Omental fat pad (tissue), 3 donors: ENCODE measurements at regions not wholly inside any gene's neighbourhood (a gene's known extent, or its start where the extent isn't known, plus 50 kb on each side); places are given as distances from the start of the nearest gene placed in this dataset.

Experiments
- ATAC-seq: fragments of 150-250 bp; one replicate; pipeline ENCODE4 v1.9.1; 2016; ENCODE audit warnings: mild to moderate bottlenecking, moderate library complexity; ENCODE audit not compliant: low FRiP score
- DNase-seq: peaks from one replicate; pipeline ENCODE4 v3.0.0-alpha.2; 2019; ENCODE audit warnings: low spot score
- CTCF ChIP-seq, 3 donors: fragments of 450-650 bp; IDR thresholded peaks; one replicate each; pipeline ENCODE4 v1.5.1; 2016 to 2017; ENCODE audit warnings: antibody characterized with exemption in 3 of 3, mild to moderate bottlenecking in 3 of 3, moderate library complexity in 2 of 3

DNA sequence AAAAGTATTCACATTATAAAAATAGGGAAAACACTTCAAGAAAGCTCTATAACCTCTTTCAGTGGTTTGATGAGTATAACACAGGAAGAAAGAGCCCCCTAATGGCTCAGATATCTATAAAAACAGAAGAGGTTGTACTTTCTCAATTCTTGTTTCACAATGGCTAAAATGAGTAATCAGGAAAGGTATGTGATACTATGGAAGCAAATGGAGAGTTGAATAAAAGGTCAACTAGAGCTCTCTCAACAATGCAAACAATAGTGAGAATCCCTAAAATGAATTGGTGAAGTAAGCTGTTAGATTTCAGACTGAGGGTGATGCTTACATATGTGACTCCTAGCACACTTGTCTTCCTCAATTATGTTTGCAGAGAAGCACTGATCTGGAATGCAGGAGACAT lies 584.6 kb upstream of the CDH18 start:
- TF ChIP-seq CTCF (IDR thresholded peaks at IDR 0.05), result no peak
- ATAC-seq, result no peak

DNA sequence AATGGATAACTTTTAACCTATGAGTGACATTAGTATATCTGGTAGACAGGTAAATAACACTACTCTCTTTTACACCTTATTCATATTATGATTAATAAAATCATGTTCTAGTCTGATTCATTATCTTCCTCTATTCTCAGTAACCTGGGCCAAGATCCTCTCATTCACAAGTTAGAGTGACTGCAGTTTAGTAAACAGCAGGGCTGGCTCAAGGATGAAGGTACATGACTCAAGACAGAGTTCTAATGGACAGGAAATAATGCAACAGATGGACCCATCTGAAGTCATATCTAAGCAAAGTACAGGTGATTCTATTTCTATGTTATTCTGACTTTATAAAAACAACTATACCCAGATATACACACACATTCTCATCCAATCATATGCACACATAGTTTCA lies 582.5 kb upstream of the CDH18 start:
- DNase-seq (no peak), ATAC-seq (no peak)
- no peak for TF ChIP-seq CTCF (IDR thresholded peaks at IDR 0.05)

More for the DNA sequence above, 584.6 kb upstream of the CDH18 start:
- DNase-seq, result no peak

DNA sequence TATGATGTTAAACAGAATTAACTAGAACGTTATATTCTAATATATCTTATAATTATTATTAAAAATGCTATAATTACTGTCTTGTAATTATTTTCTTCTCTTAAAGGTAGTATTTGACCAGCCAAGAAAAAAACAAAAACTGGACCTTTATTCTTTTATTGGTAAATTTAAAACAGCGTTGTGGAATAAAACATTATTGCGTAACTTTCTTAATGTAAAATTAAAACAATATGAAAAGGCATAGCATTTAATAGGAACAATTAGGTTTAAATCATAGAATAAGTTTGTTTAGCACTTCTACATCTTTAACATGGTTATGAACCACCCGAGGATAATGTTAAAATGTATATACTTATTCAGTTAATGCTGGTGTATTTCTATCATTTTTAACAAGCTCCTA lies 574.5 kb upstream of the CDH18 start:
- DNase-seq (no peak), ATAC-seq (no peak)
- TF ChIP-seq CTCF (IDR thresholded peaks at IDR 0.05), result no peak

DNA sequence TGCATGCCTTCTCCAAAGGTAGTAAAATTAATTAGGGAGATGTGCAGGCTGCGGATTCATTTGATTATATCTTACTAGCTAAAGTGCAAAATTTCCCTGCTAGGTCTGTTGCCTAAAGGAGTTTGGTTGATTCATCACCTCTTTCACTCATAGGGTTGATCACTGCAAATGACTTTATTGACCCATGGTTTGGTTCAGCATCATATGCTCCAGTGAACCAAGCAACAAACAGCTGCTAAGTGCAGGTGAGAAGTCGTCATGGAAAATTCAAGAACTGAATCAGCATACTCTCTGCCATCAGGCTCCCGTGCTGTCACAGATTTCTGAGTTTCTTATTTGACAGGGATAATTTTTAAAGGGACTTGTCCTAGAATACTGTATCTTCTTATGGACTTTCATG lies 571.8 kb upstream of the CDH18 start:
- no peak for TF ChIP-seq CTCF (IDR thresholded peaks at IDR 0.05)
- DNase-seq, result no peak
- ATAC-seq, result no peak

DNA sequence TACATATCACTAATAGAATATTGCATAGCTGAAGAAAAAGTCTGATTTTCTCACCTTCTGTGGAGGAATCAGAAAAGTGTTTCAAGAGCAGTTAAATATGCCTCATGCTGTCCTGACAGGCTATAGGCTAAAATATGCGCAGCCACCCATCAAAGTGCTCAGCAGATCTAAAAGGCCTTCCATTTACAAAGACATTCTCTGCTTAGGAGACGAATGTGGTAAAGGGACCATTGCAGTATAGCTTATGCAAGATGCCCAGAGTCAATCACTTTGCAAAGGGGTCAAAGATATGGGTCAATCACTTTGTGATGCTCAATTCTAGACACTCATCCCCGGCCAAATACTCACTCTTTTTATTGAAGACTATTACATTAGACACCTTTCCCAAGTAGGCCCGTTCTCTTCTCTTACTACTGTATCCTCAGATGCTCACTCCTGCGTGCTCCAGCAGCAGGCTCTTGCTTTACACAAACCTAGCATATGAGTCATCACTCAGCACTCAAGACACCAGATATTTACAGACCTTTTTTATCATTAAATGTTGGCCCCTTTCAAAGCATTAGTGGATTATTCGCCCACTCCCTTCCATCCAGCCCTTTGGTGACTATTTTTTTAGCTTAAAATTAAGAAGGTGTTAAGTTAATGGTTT lies 568.2 kb upstream of the CDH18 start:
- DNase-seq (no peak), ATAC-seq (no peak)
- no peak for TF ChIP-seq CTCF (IDR thresholded peaks at IDR 0.05)

- DNase-seq (no peak), ATAC-seq (no peak)
- no peak for TF ChIP-seq CTCF (IDR thresholded peaks at IDR 0.05)
Observed at GRCh38 chr5:20555034-20555433, 567.0 kb upstream of the CDH18 start.

DNA sequence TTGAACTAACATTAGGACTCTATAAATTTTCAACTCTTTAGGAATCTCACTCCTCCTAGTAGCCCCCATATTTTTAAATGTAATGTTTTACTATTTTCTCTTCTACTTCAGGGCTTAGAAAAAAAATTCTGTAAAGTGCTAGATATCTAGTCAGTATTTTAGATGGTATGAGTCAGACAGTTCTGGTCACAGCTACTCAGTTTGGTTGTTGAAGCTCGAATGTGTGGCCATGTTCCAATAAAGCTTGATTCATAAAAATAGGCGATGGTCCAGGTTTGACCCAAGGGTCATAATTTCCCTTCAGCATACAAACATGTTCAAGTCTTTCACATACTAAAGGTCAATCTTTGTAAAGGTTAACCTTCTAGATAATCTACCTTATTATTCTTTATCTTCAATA lies 566.0 kb upstream of the CDH18 start:
- no peak for DNase-seq
- ATAC-seq, result no peak

More for the DNA sequence above, 566.0 kb upstream of the CDH18 start:
- TF ChIP-seq CTCF (IDR thresholded peaks at IDR 0.05), result no peak
